ENCODE measurements at regions not wholly inside any gene's neighbourhood (a gene's known extent, or its start where the extent isn't known, plus 50 kb on each side); places are given as distances from the start of the nearest gene placed in this dataset.
"Not testable (repeated sequence)": the region's sequence is repeated elsewhere in the genome, so short reads cannot be mapped to it uniquely, and the experiment has no call there.

DNA sequence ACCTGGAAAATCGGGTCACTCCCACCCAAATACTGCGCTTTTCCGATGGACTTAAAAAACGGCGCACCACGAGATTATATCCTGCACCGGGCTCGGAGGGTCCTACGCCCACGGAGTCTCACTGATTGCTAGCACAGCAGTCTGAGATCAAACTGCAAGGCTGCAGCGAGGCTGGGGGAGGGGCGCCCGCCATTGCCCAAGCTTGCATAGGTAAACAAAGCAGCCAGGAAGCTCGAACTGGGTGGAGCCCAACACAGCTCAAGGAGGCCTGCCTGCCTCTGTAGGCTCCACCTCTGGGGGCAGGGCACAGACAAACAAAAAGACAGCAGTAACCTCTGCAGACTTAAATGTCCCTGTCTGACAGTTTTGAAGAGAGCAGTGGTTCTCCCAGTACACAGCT lies 226.5 kb upstream of the RGMB start:
- intact Hi-C loops (cut with micrococcal nuclease; ENCODE audit: unreplicated experiment); H3K9me3 ChIP-seq (ENCODE audit: control insufficient read depth, insufficient read depth, low read depth, low read length); DNase-seq (ENCODE audit: low read depth, low spot score); POLR2A ChIA-PET; ATAC-seq; CTCF ChIA-PET; H3K4me1 ChIP-seq (ENCODE audit: control insufficient read depth, insufficient read depth, low read length); H3K36me3 ChIP-seq (ENCODE audit: control insufficient read depth, insufficient read depth, low read length); in situ Hi-C loops (cut with HindIII; ENCODE audit: low pct_unique_long_range_greater_than_20kb, low sequenced_read_pairs); H3K27ac ChIP-seq (ENCODE audit: low read length); H3K27me3 ChIP-seq (ENCODE audit: control insufficient read depth, insufficient read depth, low read length); BruUV-seq (replicated peaks); H3K4me3 ChIP-seq (ENCODE audit: low read depth in 2 of 2, low read length in 2 of 2): not testable (repeated sequence)

DNA sequence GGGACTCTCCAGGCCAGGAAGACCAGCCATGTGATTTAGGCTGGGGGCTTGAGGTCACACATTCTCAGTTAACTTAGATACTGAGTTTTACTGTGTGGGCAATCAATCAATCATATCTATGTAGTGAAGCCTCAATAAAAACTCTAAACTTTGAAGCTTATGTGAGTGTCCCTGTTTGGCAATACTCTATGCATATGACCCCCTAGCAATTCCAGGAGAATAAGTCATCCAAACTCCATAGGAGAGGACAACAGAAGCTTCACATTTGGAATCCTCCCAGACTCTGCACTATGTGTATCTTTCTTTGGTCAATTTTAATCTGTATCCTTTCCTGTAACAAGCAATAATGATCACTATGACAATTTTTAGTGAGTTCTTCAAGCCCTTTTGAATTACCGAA lies 216.8 kb upstream of the RGMB start:
- no peaks in the 10 kb centered on the region for H3K27me3 ChIP-seq (ENCODE audit: control insufficient read depth, insufficient read depth, low read length)
- H3K27ac ChIP-seq (ENCODE audit: low read length): no peak overlapping the region
- intact Hi-C loops (cut with micrococcal nuclease; ENCODE audit: unreplicated experiment): no loop called here
- in situ Hi-C loops (cut with HindIII; ENCODE audit: low pct_unique_long_range_greater_than_20kb, low sequenced_read_pairs): no loop called here
- no peak for DNase-seq (ENCODE audit: low read depth, low spot score)
- ATAC-seq: no peak
- TF ChIP-seq, protein P1, sequence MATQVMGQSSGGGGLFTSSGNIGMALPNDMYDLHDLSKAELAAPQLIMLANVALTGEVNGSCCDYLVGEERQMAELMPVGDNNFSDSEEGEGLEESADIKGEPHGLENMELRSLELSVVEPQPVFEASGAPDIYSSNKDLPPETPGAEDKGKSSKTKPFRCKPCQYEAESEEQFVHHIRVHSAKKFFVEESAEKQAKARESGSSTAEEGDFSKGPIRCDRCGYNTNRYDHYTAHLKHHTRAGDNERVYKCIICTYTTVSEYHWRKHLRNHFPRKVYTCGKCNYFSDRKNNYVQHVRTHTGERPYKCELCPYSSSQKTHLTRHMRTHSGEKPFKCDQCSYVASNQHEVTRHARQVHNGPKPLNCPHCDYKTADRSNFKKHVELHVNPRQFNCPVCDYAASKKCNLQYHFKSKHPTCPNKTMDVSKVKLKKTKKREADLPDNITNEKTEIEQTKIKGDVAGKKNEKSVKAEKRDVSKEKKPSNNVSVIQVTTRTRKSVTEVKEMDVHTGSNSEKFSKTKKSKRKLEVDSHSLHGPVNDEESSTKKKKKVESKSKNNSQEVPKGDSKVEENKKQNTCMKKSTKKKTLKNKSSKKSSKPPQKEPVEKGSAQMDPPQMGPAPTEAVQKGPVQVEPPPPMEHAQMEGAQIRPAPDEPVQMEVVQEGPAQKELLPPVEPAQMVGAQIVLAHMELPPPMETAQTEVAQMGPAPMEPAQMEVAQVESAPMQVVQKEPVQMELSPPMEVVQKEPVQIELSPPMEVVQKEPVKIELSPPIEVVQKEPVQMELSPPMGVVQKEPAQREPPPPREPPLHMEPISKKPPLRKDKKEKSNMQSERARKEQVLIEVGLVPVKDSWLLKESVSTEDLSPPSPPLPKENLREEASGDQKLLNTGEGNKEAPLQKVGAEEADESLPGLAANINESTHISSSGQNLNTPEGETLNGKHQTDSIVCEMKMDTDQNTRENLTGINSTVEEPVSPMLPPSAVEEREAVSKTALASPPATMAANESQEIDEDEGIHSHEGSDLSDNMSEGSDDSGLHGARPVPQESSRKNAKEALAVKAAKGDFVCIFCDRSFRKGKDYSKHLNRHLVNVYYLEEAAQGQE (IDR thresholded peaks at IDR 0.05; ENCODE audit: insufficient read depth in 1 of 2, low read depth in 2 of 2, low read length in 1 of 2): no peak
- TF ChIP-seq SIN3A (IDR thresholded peaks at IDR 0.05; ENCODE audit: borderline replicate concordance, insufficient read depth, low read depth, low read length): no peak
- no peak overlapping the region for H3K4me3 ChIP-seq (ENCODE audit: low read depth in 2 of 2, low read length in 2 of 2)
- POLR2A ChIA-PET: no interaction called here
- CTCF ChIA-PET: no interaction called here
- no peaks in the 10 kb centered on the region for H3K9me3 ChIP-seq (ENCODE audit: control insufficient read depth, insufficient read depth, low read depth, low read length)
- H3K4me1 ChIP-seq (ENCODE audit: control insufficient read depth, insufficient read depth, low read length): no peaks in the 10 kb centered on the region
- BruUV-seq (replicated peaks): no TSS peak
- H3K36me3 ChIP-seq (ENCODE audit: control insufficient read depth, insufficient read depth, low read length): no peaks in the 10 kb centered on the region

DNA sequence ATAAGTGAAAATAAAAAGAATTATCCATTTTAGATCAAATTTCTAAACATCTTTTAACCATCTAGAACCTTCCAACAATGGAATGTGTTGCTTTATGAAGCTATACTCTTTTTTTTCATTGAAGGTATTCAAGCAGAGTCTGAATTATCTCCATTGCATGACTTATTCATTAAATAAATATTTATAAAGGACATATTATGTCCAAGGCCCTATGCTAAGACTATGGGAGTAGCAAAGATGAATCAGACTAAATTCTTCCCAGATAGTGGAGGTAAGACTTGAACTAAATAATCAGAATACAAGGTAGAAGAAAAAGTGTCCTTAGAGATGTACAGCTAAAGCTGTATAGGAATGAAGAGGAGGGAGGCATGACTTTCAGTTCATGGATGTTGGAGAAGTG lies 215.5 kb upstream of the RGMB start:
- intact Hi-C loops (cut with micrococcal nuclease; ENCODE audit: unreplicated experiment): no loop called here
- H3K36me3 ChIP-seq (ENCODE audit: control insufficient read depth, insufficient read depth, low read length): no peaks in the 10 kb centered on the region
- H3K4me1 ChIP-seq (ENCODE audit: control insufficient read depth, insufficient read depth, low read length): no peaks in the 10 kb centered on the region
- no peaks in the 10 kb centered on the region for H3K9me3 ChIP-seq (ENCODE audit: control insufficient read depth, insufficient read depth, low read depth, low read length)
- CTCF ChIA-PET: no interaction called here
- BruUV-seq (replicated peaks): no TSS peak
- TF ChIP-seq POLR2AphosphoS5 (IDR thresholded peaks at IDR 0.05; ENCODE audit: low read depth, low read length) (no peak), SIN3A (IDR thresholded peaks at IDR 0.05; ENCODE audit: borderline replicate concordance, insufficient read depth, low read depth, low read length) (no peak), TCF7L2 (IDR thresholded peaks at IDR 0.05; ENCODE audit: low read depth, low read length) (no peak)
- TF ChIP-seq, protein P1 (IDR thresholded peaks at IDR 0.05; ENCODE audit: insufficient read depth in 1 of 2, low read depth in 2 of 2, low read length in 1 of 2): no peak
- TF ChIP-seq, protein P2, sequence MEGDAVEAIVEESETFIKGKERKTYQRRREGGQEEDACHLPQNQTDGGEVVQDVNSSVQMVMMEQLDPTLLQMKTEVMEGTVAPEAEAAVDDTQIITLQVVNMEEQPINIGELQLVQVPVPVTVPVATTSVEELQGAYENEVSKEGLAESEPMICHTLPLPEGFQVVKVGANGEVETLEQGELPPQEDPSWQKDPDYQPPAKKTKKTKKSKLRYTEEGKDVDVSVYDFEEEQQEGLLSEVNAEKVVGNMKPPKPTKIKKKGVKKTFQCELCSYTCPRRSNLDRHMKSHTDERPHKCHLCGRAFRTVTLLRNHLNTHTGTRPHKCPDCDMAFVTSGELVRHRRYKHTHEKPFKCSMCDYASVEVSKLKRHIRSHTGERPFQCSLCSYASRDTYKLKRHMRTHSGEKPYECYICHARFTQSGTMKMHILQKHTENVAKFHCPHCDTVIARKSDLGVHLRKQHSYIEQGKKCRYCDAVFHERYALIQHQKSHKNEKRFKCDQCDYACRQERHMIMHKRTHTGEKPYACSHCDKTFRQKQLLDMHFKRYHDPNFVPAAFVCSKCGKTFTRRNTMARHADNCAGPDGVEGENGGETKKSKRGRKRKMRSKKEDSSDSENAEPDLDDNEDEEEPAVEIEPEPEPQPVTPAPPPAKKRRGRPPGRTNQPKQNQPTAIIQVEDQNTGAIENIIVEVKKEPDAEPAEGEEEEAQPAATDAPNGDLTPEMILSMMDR (IDR thresholded peaks at IDR 0.05): no peak
- POLR2A ChIA-PET: no interaction called here
- no peak for DNase-seq (ENCODE audit: low read depth, low spot score)
- no peak for ATAC-seq
- H3K4me3 ChIP-seq (ENCODE audit: low read depth in 2 of 2, low read length in 2 of 2): no peak overlapping the region
- no peak overlapping the region for H3K27ac ChIP-seq (ENCODE audit: low read length)
- in situ Hi-C loops (cut with HindIII; ENCODE audit: low pct_unique_long_range_greater_than_20kb, low sequenced_read_pairs): no loop called here
- H3K27me3 ChIP-seq (ENCODE audit: control insufficient read depth, insufficient read depth, low read length): no peaks in the 10 kb centered on the region
